Tibial nerve (tissue), 4 donors: ENCODE measurements at regions not wholly inside any gene's neighbourhood (a gene's known extent, or its start where the extent isn't known, plus 50 kb on each side); places are given as distances from the start of the nearest gene placed in this dataset.

Experiments
- EP300 ChIP-seq, 2 donors: sonication (generic); formaldehyde crosslinking; IDR thresholded peaks; one replicate each; pipeline ENCODE4 v1.6.1; 2017; ENCODE audit warnings: antibody characterized with exemption in 2 of 2, mild to moderate bottlenecking in 1 of 2
- POLR2A ChIP-seq, 2 donors: fragments of 450-650 bp; IDR thresholded peaks; one replicate each; pipeline ENCODE4 v1.6.1; 2017; ENCODE audit warnings: antibody characterized with exemption in 2 of 2, mild to moderate bottlenecking in 2 of 2, moderate library complexity in 2 of 2
- TF ChIP-seq, protein P1 (sequence below), 5 experiments: fragments of 200-600 bp in 3 of 5; fragments of 450-650 bp in 2 of 5; sonication (generic) in 3 of 5; IDR thresholded peaks; one replicate each; pipeline ENCODE4 v1.5.1; 2016 to 2019; ENCODE audit warnings: antibody characterized with exemption in 5 of 5, mild to moderate bottlenecking in 3 of 5, moderate library complexity in 2 of 5

DNA sequence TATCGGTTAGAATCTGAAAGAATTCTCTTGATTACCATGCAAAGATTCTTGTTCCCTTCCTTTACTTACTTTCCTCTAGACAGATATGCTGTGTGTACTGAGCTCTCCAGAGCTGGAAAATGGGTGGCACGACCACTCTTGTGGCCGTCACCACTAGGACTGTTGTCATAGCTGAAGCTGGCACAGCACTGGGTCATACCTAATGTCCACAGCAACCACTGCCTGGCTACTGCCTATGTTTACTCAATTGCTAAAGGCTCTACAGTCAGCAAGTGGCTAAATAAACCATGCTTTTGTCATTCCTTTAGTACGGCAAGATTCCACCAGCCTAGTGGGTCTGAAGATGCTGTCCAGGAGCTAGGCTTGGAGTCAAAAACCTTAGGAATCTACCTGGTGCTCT is 1643.0 kb downstream of the OTOL1 start:
- TF ChIP-seq, protein P1, sequence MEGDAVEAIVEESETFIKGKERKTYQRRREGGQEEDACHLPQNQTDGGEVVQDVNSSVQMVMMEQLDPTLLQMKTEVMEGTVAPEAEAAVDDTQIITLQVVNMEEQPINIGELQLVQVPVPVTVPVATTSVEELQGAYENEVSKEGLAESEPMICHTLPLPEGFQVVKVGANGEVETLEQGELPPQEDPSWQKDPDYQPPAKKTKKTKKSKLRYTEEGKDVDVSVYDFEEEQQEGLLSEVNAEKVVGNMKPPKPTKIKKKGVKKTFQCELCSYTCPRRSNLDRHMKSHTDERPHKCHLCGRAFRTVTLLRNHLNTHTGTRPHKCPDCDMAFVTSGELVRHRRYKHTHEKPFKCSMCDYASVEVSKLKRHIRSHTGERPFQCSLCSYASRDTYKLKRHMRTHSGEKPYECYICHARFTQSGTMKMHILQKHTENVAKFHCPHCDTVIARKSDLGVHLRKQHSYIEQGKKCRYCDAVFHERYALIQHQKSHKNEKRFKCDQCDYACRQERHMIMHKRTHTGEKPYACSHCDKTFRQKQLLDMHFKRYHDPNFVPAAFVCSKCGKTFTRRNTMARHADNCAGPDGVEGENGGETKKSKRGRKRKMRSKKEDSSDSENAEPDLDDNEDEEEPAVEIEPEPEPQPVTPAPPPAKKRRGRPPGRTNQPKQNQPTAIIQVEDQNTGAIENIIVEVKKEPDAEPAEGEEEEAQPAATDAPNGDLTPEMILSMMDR (IDR thresholded peaks at IDR 0.05): no peak
- TF ChIP-seq POLR2A (IDR thresholded peaks at IDR 0.05): no peak
- no peak for TF ChIP-seq EP300 (IDR thresholded peaks at IDR 0.05)
